HG02623 (cell line): ENCODE measurements at regions not wholly inside any gene's neighbourhood (a gene's known extent, or its start where the extent isn't known, plus 50 kb on each side); places are given as distances from the start of the nearest gene placed in this dataset.

Experiments
- ATAC-seq: cut with Tn5 transposase; IDR thresholded peaks from one replicate; pipeline ENCODE4 v1.9.1; 2021; ENCODE audit warnings: moderate library complexity; ENCODE audit not compliant: unreplicated experiment

GRCh38 chr13:80603351-80603750 is 262.4 kb upstream of the SPRY2 start:
- ATAC-seq, result no peak

- ATAC-seq, result no peak
These were observed 258.8 kb upstream of the SPRY2 start for GRCh38 chr13:80599765-80600164.

GRCh38 chr13:80598189-80598588 is 257.3 kb upstream of the SPRY2 start:
- ATAC-seq, result no peak

- ATAC-seq, result no peak
These were observed 251.2 kb upstream of the SPRY2 start for GRCh38 chr13:80591976-80592740.

- no peak for ATAC-seq
These were observed 249.6 kb upstream of the SPRY2 start for GRCh38 chr13:80590551-80590950.

GRCh38 chr13:80586356-80586755 is 245.4 kb upstream of the SPRY2 start:
- ATAC-seq, result no peak

- no peak for ATAC-seq
These were observed 244.6 kb upstream of the SPRY2 start for GRCh38 chr13:80585531-80585930.

GRCh38 chr13:80584785-80585184 is 243.9 kb upstream of the SPRY2 start:
- no peak for ATAC-seq

- ATAC-seq, result no peak
These were observed 243.4 kb upstream of the SPRY2 start for GRCh38 chr13:80584306-80584705.

GRCh38 chr13:80577926-80578670 is 237.2 kb upstream of the SPRY2 start:
- no peak for ATAC-seq

- ATAC-seq, result no peak
These were observed 236.4 kb upstream of the SPRY2 start for GRCh38 chr13:80577285-80577684.

- no peak for ATAC-seq
These were observed 233.4 kb upstream of the SPRY2 start for GRCh38 chr13:80574113-80574850.

- ATAC-seq, result no peak
These were observed 232.0 kb upstream of the SPRY2 start for GRCh38 chr13:80572923-80573316.

GRCh38 chr13:80572308-80572922 is 231.5 kb upstream of the SPRY2 start:
- no peak for ATAC-seq

GRCh38 chr13:80571346-80572307 is 230.7 kb upstream of the SPRY2 start:
- ATAC-seq, result no peak

GRCh38 chr13:80563439-80563838 is 222.5 kb upstream of the SPRY2 start:
- ATAC-seq, result no peak

- no peak for ATAC-seq
These were observed 221.7 kb upstream of the SPRY2 start for GRCh38 chr13:80562433-80563156.

- ATAC-seq, result no peak
These were observed 219.7 kb upstream of the SPRY2 start for GRCh38 chr13:80560609-80561008.

- no peak for ATAC-seq
These were observed 219.0 kb upstream of the SPRY2 start for GRCh38 chr13:80559944-80560343.
